Suprapubic skin (tissue), 4 donors: ENCODE measurements at regions not wholly inside any gene's neighbourhood (a gene's known extent, or its start where the extent isn't known, plus 50 kb on each side); places are given as distances from the start of the nearest gene placed in this dataset.
"Not testable (repeated sequence)": the region's sequence is repeated elsewhere in the genome, so short reads cannot be mapped to it uniquely, and the experiment has no call there.

Experiments
- DNase-seq, 2 donors: peaks; one replicate each; pipeline ENCODE4 v3.0.0-alpha.2; 2019; ENCODE audit warnings: low spot score in 2 of 2
- H3K27ac ChIP-seq: fragments of 200-600 bp; sonication (generic); one replicate; pipeline ENCODE4 v1.5.1; 2019
- H3K27me3 ChIP-seq: fragments of 200-600 bp; sonication (generic); one replicate; pipeline ENCODE4 v1.5.1; 2019
- H3K36me3 ChIP-seq: fragments of 200-600 bp; sonication (generic); one replicate; pipeline ENCODE4 v1.5.1; 2019
- H3K4me1 ChIP-seq: fragments of 200-600 bp; sonication (generic); one replicate; pipeline ENCODE4 v1.5.1; 2019
- H3K4me3 ChIP-seq: fragments of 200-600 bp; sonication (generic); one replicate; pipeline ENCODE4 v1.5.1; 2019; ENCODE audit warnings: mild to moderate bottlenecking
- H3K9me3 ChIP-seq: fragments of 200-600 bp; sonication (generic); one replicate; pipeline ENCODE4 v1.5.1; 2019
- CTCF ChIP-seq, 2 donors: fragments of 200-600 bp in 1 of 2; fragments of 450-650 bp in 1 of 2; sonication (generic) in 1 of 2; IDR thresholded peaks; one replicate each; pipeline ENCODE4 v1.5.1; 2016 to 2019; ENCODE audit warnings: antibody characterized with exemption in 2 of 2, mild to moderate bottlenecking in 1 of 2, moderate library complexity in 1 of 2
- EP300 ChIP-seq: sonication (generic); formaldehyde crosslinking; IDR thresholded peaks from one replicate; pipeline ENCODE4 v1.6.1; 2017; ENCODE audit warnings: antibody characterized with exemption
- POLR2A ChIP-seq, 2 donors: fragments of 450-650 bp; IDR thresholded peaks; one replicate each; pipeline ENCODE4 v1.6.1; 2017; ENCODE audit warnings: antibody characterized with exemption in 2 of 2, mild to moderate bottlenecking in 2 of 2, moderate library complexity in 2 of 2
- POLR2AphosphoS5 ChIP-seq, 3 donors: sonication (generic); formaldehyde crosslinking; IDR thresholded peaks; one replicate each; pipeline ENCODE4 v1.6.1; 2017; ENCODE audit warnings: antibody characterized with exemption in 3 of 3
- WGBS: methylation state at CpG from one replicate; pipeline ENCODE4 v1.1.5; 2018; 5-methylcytosine and 5-hydroxymethylcytosine counted together

GRCh38 chr13:97761796-97762540 is 191.5 kb upstream of the IPO5 start:
- Histone ChIP-seq H3K4me3 (no peak overlapping the region), H3K27me3 (no peaks in the 10 kb centered on the region), H3K9me3 (no peaks in the 10 kb centered on the region), H3K36me3 (no peaks in the 10 kb centered on the region), H3K27ac (no peak overlapping the region), H3K4me1 (no peaks in the 10 kb centered on the region)
- no peak for TF ChIP-seq EP300
- TF ChIP-seq POLR2A (IDR thresholded peaks at IDR 0.05), result no peak
- no peak for TF ChIP-seq POLR2AphosphoS5 (IDR thresholded peaks at IDR 0.05)
- no peak for TF ChIP-seq CTCF (IDR thresholded peaks at IDR 0.05)
- 62% methylated on average over 3 of the region's 3 CpGs for WGBS
- no peak for DNase-seq

DNA sequence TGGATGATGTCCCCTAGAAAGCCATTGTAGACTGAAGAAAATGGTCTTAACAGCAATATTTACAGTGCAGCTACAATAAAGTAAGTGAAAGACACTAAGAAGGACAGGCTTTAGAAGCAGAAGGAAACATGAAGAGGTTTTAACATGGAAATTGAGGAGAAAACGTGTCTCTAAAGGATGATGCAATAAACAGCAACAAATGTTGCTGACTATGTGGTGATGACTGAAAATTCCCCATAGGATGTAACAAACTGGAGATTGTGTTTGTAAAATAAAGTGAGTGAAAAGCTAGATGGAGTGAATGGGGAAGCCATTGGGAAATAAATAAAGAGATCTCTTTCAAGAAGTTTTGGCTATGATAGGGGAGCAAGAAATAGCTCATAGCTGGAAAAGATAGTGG is 186.7 kb upstream of the IPO5 start:
- Histone ChIP-seq H3K4me1 (no peaks in the 10 kb centered on the region), H3K27ac (no peak overlapping the region), H3K9me3 (no peaks in the 10 kb centered on the region), H3K4me3 (no peak overlapping the region), H3K27me3 (no peaks in the 10 kb centered on the region), H3K36me3 (no peaks in the 10 kb centered on the region)
- WGBS, result 69% methylated on average over 1 of the region's 1 CpG
- TF ChIP-seq CTCF (IDR thresholded peaks at IDR 0.05), result no peak
- no peak for TF ChIP-seq POLR2AphosphoS5 (IDR thresholded peaks at IDR 0.05)
- TF ChIP-seq POLR2A (IDR thresholded peaks at IDR 0.05), result no peak
- TF ChIP-seq EP300, result no peak
- DNase-seq, result no peak

GRCh38 chr13:97768134-97768533 is 185.3 kb upstream of the IPO5 start:
- H3K4me3 ChIP-seq, result no peak overlapping the region
- no peak overlapping the region for H3K27ac ChIP-seq
- no peaks in the 10 kb centered on the region for H3K27me3 ChIP-seq
- DNase-seq, result no peak
- H3K9me3 ChIP-seq, result no peaks in the 10 kb centered on the region
- WGBS, result 70% methylated on average over 3 of the region's 3 CpGs
- H3K36me3 ChIP-seq, result no peaks in the 10 kb centered on the region
- H3K4me1 ChIP-seq, result no peaks in the 10 kb centered on the region
- TF ChIP-seq POLR2A (IDR thresholded peaks at IDR 0.05), result no peak

GRCh38 chr13:97770231-97770630 is 183.2 kb upstream of the IPO5 start:
- not testable (repeated sequence) for H3K27me3 ChIP-seq, H3K9me3 ChIP-seq, H3K27ac ChIP-seq, DNase-seq, H3K4me1 ChIP-seq, H3K36me3 ChIP-seq, H3K4me3 ChIP-seq
- 83% methylated on average over 1 of the region's 5 CpGs for WGBS

DNA sequence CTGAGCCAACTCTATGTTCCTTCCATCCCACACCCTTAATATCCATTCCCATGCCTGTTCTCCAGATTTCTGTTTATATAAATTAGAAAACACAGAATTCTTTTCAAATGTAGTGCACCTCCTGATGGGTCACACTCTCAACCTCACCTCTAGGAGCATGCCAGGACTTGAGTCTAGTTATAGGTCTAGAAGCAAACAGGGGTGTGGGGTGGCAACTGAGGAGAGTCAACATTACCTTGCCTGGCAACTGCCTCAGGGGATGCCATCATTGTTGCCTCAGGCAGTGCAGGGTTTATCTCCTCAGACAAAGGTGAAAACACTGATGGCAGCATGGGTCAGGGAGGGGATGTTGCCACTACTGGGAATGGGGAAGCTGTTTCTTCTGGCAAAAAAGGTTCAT is 181.0 kb upstream of the IPO5 start:
- not testable (repeated sequence) for H3K27me3 ChIP-seq, H3K4me3 ChIP-seq, H3K9me3 ChIP-seq, H3K36me3 ChIP-seq, DNase-seq, H3K4me1 ChIP-seq, H3K27ac ChIP-seq

DNA sequence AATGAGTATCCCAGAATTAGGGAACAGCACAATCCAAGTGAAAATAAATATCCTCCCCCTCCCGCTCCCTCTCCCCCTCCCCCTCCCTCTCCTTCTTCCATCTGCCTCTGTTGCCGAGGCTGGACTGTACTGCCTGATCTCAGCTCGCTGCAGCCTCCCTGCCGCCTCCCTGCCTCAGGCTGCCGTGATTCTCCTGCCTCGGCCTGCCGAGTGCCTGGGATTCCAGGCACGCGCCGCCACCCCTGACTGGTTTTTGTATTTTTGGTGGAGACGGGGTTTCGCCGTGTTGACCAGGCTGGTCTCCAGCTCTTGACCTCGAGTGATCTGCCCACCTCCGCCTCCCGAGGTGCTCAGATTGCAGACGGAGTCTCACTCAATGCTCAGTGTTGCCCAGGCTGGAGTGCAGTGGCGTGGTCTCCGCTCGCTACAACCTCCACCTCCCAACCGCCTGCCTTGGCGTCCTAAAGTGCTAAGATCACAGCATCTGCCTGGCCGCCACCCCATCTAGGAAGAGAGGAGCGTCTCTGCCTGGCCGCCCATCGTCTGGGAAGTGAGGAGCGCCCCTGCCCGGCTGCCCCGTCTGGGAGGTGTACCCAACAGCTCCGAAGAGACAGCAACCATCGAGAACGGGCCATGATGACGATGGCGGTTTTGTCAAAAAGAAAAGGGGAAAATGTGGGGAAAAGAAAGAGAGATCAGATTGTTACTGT is 178.9 kb upstream of the IPO5 start:
- H3K9me3 ChIP-seq, H3K4me1 ChIP-seq, H3K27ac ChIP-seq, H3K36me3 ChIP-seq, DNase-seq, H3K27me3 ChIP-seq, H3K4me3 ChIP-seq: not testable (repeated sequence)
- WGBS, result 87% methylated on average over 34 of the region's 34 CpGs

- Histone ChIP-seq H3K27me3 (no peaks in the 10 kb centered on the region), H3K4me3 (no peak overlapping the region), H3K9me3 (peaks cover 3% of the 10 kb centered on the region), H3K36me3 (no peaks in the 10 kb centered on the region), H3K27ac (no peak overlapping the region), H3K4me1 (no peaks in the 10 kb centered on the region)
- no peak for TF ChIP-seq POLR2AphosphoS5 (IDR thresholded peaks at IDR 0.05)
- TF ChIP-seq EP300, result no peak
- no peak for TF ChIP-seq CTCF (IDR thresholded peaks at IDR 0.05)
- TF ChIP-seq POLR2A (IDR thresholded peaks at IDR 0.05), result no peak
- DNase-seq, result no peak
- 63% methylated on average over 5 of the region's 5 CpGs for WGBS
Observed at GRCh38 chr13:97780486-97780885, 173.0 kb upstream of the IPO5 start.
